Osteoblast (primary cell): ENCODE measurements at regions not wholly inside any gene's neighbourhood (a gene's known extent, or its start where the extent isn't known, plus 50 kb on each side); places are given as distances from the start of the nearest gene placed in this dataset.

Experiments
- DNase-seq: peaks from one replicate; pipeline ENCODE4 v3.0.0; 2011; ENCODE audit warnings: low spot score, mixed read lengths; ENCODE audit not compliant: insufficient read length; ENCODE audit errors: missing footprints
- H2AFZ ChIP-seq: 2 replicates; pipeline ENCODE4 v1.6.0; 2011; ENCODE audit warnings: mild to moderate bottlenecking, low read length
- H3K27ac ChIP-seq: 2 replicates; pipeline ENCODE4 v1.5.1; 2011; ENCODE audit warnings: mild to moderate bottlenecking, low read depth, low read length, moderate library complexity
- H3K27me3 ChIP-seq: 2 replicates; pipeline ENCODE4 v1.6.0; 2012; ENCODE audit warnings: mild to moderate bottlenecking, control low read depth, inconsistent platforms, low read length, moderate library complexity; ENCODE audit not compliant: insufficient read depth
- H3K36me3 ChIP-seq: 2 replicates; pipeline ENCODE4 v1.5.1; 2011; ENCODE audit warnings: mild to moderate bottlenecking, low read length, control low read depth, moderate library complexity; ENCODE audit not compliant: insufficient read depth
- H3K4me1 ChIP-seq: 2 replicates; pipeline ENCODE4 v1.5.1; 2011; ENCODE audit warnings: mild to moderate bottlenecking, low read length, control low read depth, moderate library complexity; ENCODE audit not compliant: insufficient read depth
- H3K4me2 ChIP-seq: 2 replicates; pipeline ENCODE4 v1.6.0; 2011; ENCODE audit warnings: mild to moderate bottlenecking, low read length; ENCODE audit not compliant: insufficient read depth
- H3K4me3 ChIP-seq: fragments of 200-600 bp; sonication (generic); 3 replicates; pipeline ENCODE4 v1.5.1; 2012; ENCODE audit warnings: mild to moderate bottlenecking, low read length, inconsistent platforms; ENCODE audit not compliant: insufficient read depth
- H3K79me2 ChIP-seq: 2 replicates; pipeline ENCODE4 v1.6.0; 2012; ENCODE audit warnings: mild to moderate bottlenecking, low read length, control low read depth, inconsistent platforms; ENCODE audit not compliant: insufficient read depth
- H3K9me3 ChIP-seq: 2 replicates; pipeline ENCODE4 v1.5.1; 2011; ENCODE audit warnings: low read depth, low read length, control low read depth
- H4K20me1 ChIP-seq: 2 replicates; pipeline ENCODE4 v1.6.0; 2012; ENCODE audit warnings: mild to moderate bottlenecking, low read length, control low read depth; ENCODE audit not compliant: insufficient read depth
- CTCF ChIP-seq: IDR thresholded peaks from 2 replicates; pipeline ENCODE4 v1.5.1; 2011; ENCODE audit warnings: mild to moderate bottlenecking, low read depth, low read length, moderate library complexity; ENCODE audit errors: extremely low read depth

GRCh38 chr4:19429684-19430083 lies 822.0 kb upstream of the SLIT2 start:
- Histone ChIP-seq H3K27me3 (no peaks in the 10 kb centered on the region), H3K4me3 (no peak overlapping the region), H3K79me2 (no peaks in the 10 kb centered on the region), H4K20me1 (no peaks in the 10 kb centered on the region), H3K27ac (no peak overlapping the region), H3K4me2 (no peak overlapping the region), H3K36me3 (no peaks in the 10 kb centered on the region), H3K4me1 (no peaks in the 10 kb centered on the region), H2AFZ (no peak overlapping the region), H3K9me3 (no peaks in the 10 kb centered on the region)
- TF ChIP-seq CTCF = no peak
- no peak for DNase-seq

DNA sequence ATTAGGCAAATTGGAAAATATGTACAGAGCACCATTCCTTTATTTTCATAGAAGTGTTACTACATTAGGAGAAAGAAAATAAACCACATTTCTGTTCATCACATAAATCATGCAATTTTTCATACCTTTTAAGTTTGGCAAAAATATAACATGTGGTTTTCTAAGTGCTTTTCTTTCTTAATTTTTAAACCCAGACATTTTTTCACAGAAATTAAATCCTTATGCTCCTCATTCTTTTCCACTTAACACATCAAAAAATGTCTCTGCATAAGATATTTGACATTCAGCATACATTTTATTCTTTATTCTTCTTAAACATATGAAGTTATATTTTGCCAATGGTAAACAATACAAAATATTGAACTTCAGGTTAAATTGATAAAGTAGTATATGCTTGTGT lies 826.6 kb upstream of the SLIT2 start:
- TF ChIP-seq CTCF = no peak
- Histone ChIP-seq H3K27ac (no peak overlapping the region), H3K36me3 (no peaks in the 10 kb centered on the region), H3K27me3 (no peaks in the 10 kb centered on the region), H2AFZ (no peak overlapping the region), H3K79me2 (no peaks in the 10 kb centered on the region), H3K4me3 (no peak overlapping the region), H3K4me2 (no peak overlapping the region), H3K9me3 (no peaks in the 10 kb centered on the region), H4K20me1 (no peaks in the 10 kb centered on the region), H3K4me1 (no peaks in the 10 kb centered on the region)
- DNase-seq = no peak

DNA sequence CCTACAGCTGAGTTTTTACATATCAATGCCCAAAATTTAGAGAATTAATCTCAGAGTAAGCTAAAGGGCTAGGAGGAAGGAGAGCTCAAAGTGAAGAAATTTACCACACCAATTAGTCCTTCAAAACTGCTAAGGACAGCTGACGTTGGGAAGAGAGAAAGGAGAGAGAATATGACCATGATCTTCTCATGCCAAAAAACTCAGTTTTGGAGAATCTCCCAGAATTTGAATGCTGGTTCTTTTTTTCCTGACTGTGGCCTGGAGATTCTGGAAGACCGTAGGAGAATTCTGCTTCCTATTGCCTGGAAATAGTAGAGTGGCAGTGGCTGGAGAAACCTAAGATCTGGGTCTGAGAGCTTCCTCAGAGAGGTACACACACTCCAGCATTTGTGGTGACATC lies 834.4 kb upstream of the SLIT2 start:
- Histone ChIP-seq H3K27me3 (no peaks in the 10 kb centered on the region), H3K79me2 (no peaks in the 10 kb centered on the region), H3K4me2 (no peak overlapping the region), H3K4me1 (no peaks in the 10 kb centered on the region), H2AFZ (no peak overlapping the region), H3K9me3 (no peaks in the 10 kb centered on the region), H3K27ac (no peak overlapping the region), H4K20me1 (no peaks in the 10 kb centered on the region), H3K4me3 (no peak overlapping the region), H3K36me3 (no peaks in the 10 kb centered on the region)
- DNase-seq = no peak
- no peak for TF ChIP-seq CTCF

GRCh38 chr4:19416146-19416545 lies 835.6 kb upstream of the SLIT2 start:
- no peaks in the 10 kb centered on the region for H3K27me3 ChIP-seq
- no peak for DNase-seq
- no peak overlapping the region for H3K27ac ChIP-seq
- no peak overlapping the region for H3K4me3 ChIP-seq
- H3K4me2 ChIP-seq = no peak overlapping the region
- H3K36me3 ChIP-seq = no peaks in the 10 kb centered on the region
- H3K4me1 ChIP-seq = no peaks in the 10 kb centered on the region
- H3K9me3 ChIP-seq = no peaks in the 10 kb centered on the region
- no peaks in the 10 kb centered on the region for H3K79me2 ChIP-seq
- H4K20me1 ChIP-seq = no peaks in the 10 kb centered on the region
- TF ChIP-seq CTCF = no peak
- H2AFZ ChIP-seq = no peak overlapping the region
